Hepatocyte (in vitro differentiated cells): ENCODE measurements at regions not wholly inside any gene's neighbourhood (a gene's known extent, or its start where the extent isn't known, plus 50 kb on each side); places are given as distances from the start of the nearest gene placed in this dataset.

Source experiments
- CTCF ChIP-seq: fragments of 200-600 bp; sonication (generic); IDR thresholded peaks from 2 replicates; pipeline ENCODE4 v1.5.1; 2016; ENCODE audit warnings: antibody characterized with exemption, mild to moderate bottlenecking; ENCODE audit not compliant: poor library complexity
- EZH2 ChIP-seq: fragments of 200-600 bp; sonication (generic); IDR thresholded peaks from 2 replicates; pipeline ENCODE4 v1.6.1; 2016; ENCODE audit warnings: antibody characterized with exemption, mild to moderate bottlenecking, borderline replicate concordance
- EZH2phosphoT487 ChIP-seq: fragments of 200-600 bp; sonication (generic); IDR thresholded peaks from one replicate; pipeline ENCODE4 v1.6.1; 2018; ENCODE audit warnings: antibody characterized with exemption, mild to moderate bottlenecking, low read depth, moderate library complexity; ENCODE audit not compliant: unreplicated experiment, severe bottlenecking

GRCh38 chr7:88386665-88387156, 80.0 kb upstream of the STEAP4 start:
- TF ChIP-seq CTCF (no peak), EZH2phosphoT487 (no peak), EZH2 (no peak)
